NCI-H748 (cell line): ENCODE measurements at regions not wholly inside any gene's neighbourhood (a gene's known extent, or its start where the extent isn't known, plus 50 kb on each side); places are given as distances from the start of the nearest gene placed in this dataset.
"Not testable (repeated sequence)": the region's sequence is repeated elsewhere in the genome, so short reads cannot be mapped to it uniquely, and the experiment has no call there.

Source experiments
- DNase-seq: peaks from one replicate; lab custom pipeline; 2025; ENCODE audit not compliant: unreplicated experiment; lab: John Stamatoyannopoulos, UW

DNA sequence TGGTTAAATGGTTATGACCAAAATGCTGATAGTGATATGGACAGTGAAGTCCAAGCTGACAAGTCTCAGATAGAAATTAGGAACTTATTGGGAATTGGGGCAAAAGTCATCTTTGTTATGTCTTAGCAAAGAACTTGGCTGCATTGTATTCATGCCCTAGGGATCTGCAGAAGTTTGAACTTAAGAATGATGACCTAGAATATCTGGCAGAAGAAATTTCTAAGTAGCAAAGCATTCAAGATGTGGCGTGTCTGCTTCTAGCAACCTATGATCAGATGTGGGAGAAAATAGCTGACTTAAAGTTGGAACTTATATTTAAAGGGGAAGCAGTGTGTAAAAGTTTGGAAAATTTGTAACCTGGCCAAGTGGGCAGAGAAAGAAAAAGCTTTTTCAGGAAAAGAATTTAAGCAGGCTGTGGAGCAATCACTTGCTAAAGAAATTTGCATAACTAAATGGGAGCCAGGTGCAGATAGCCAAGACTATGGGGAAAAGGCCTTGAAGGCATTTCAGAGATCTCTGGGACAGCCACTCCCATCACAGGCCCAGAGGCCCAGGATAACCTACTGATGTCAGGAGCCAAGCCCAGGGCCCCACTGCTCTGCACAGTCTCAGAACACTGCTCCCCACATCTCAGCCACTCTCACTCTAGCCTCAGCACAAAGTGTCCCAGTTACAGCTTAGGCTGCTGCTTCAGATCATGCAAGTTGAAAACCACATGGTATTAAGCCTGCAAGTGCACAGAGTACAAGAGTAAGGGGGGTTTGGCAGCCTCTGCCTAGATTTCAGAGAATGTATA is 147.8 kb upstream of the TGFBR2 start:
- DNase-seq, result no peak

GRCh38 chr3:30461311-30461710 is 145.1 kb upstream of the TGFBR2 start:
- no peak for DNase-seq

DNA sequence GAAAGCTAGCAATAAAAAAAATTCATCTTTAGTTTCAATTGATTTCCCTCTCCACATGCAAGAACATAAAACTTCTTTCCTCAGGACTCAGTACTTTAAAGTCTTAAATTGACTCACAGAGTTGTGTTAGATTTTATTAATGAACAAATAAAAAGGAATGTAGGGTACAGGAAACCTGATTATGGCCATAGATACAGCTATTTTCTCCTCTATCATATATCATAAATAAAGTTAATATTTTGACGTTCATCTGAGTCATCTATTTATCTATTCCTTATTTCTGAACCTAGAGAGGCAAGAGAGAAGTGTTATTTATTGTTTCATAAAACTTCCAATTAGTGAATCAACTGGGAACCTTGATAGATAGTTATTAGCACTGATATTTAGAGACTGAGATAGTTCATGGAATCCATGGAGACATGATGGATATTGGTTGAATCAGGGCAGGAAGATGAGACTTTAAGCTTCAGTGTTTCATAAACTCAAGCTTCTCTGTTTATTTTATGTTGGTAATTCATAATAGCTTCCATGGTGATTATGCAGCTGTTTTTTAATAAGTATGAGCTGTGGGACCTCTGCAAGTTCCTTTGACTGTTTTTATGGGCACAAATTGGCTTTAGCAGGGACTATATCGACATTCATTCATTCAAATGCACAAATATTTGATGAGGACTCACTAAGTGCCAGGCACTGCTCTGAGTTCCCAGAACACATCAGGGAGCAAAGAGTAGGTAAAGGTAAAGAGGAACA is 143.5 kb upstream of the TGFBR2 start:
- DNase-seq, result no peak

- DNase-seq, result no peak
These were observed 142.0 kb upstream of the TGFBR2 start for GRCh38 chr3:30464381-30464780.

GRCh38 chr3:30465454-30465853 is 140.9 kb upstream of the TGFBR2 start:
- DNase-seq, result no peak

GRCh38 chr3:30467596-30468238 is 138.7 kb upstream of the TGFBR2 start:
- no peak for DNase-seq

DNA sequence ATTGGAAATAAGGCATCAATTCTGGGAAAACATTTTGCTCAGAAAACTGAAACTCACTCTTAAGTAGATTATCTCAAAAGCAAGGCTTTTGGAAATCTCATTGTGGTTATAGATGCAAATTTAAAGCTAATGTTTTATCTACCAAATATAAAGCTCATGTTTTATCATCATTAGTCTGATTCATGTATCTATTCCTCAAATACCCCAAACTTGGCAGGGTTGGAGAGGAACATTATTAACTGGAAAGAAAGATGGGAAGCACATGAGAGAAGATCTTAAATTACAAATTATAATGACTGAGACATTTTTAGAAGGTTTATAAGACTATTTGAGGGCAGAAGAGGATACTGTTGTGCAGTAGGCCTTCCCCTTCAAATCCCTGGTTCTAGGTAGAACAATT is 137.3 kb upstream of the TGFBR2 start:
- DNase-seq, result no peak

- no peak for DNase-seq
These were observed 135.9 kb upstream of the TGFBR2 start for GRCh38 chr3:30470496-30470895.

DNA sequence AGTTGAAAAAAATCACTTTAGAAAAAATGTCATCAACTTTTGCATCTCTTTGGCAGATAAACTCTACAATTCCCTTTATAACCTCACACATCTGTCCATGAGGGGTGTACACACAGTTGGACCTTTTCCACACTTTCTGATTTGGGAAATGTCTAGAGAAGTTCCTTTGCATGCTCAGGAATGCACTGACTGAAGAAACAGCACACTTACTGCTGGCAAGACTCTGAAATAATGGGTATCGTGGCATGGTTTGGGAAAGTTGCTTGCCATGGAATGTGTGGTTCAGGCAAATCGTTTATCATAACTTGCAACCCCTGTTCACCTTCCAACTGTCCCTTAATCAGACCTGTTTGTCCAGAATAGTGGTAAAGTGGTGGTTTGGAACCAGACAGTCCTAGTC is 135.3 kb upstream of the TGFBR2 start:
- DNase-seq, result no peak

DNA sequence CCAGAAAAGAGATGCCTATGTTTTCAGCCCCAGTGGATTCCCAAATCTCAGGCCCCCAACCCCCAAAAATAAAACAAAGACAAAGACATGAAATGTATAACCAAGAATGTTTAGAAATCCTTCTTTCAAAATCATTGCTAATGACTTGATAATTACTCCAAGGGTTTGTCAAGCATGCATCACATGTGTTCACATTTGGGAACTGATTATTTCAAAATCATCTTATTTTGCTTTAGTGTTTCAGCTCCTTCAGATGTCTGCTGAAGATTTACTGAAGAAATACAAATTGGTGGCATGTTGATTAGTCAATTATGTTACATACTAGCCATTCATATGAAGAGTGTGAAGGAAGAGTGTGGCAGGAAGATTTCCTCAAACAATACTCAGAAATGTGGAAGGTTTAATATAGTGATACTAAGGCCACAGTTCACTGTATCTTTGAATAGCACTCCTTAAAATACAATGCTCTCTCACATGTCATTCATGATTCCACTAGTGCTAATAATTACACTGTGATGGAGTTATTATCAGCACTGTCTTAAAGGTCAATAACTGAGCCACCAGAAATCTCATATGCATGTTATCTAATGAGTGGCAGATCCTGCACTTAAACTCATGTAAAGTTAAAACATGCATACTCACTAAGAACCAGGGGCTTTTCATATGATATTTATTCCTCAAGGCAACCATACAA is 134.5 kb upstream of the TGFBR2 start:
- DNase-seq, result no peak

DNA sequence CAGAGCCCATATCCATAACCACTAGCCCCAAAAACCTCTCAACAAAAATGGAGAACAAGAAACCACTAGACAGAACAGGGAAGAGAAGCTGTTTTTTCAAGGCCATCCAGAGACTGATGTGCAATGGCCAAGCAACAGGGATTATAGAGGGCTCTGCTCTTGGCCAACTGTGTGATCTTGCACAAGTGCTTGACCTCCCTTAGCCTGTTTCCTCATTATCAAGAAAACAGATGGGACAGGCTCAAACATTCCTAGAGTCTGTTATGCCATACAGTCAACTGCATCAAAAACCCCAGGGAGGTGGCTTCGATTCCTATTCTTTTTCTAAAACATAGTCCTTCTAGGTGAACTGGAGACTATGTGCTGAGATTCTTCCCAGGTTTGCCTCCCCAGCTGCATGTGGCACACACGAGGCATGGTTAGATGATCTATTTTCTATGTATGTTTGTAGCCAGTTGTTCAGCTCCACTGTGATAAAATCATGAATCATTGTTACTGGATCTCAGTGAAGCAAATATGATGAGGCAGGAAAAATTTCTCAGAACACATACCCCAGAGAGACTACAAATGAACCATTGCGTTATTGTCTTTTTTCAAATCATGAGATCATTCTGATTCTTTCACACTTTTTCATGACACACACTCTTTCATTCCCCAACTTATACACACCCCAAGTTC is 132.9 kb upstream of the TGFBR2 start:
- DNase-seq, result no peak

GRCh38 chr3:30474371-30474770 is 132.0 kb upstream of the TGFBR2 start:
- no peak for DNase-seq

GRCh38 chr3:30475038-30475808 is 131.2 kb upstream of the TGFBR2 start:
- DNase-seq, result no peak

DNA sequence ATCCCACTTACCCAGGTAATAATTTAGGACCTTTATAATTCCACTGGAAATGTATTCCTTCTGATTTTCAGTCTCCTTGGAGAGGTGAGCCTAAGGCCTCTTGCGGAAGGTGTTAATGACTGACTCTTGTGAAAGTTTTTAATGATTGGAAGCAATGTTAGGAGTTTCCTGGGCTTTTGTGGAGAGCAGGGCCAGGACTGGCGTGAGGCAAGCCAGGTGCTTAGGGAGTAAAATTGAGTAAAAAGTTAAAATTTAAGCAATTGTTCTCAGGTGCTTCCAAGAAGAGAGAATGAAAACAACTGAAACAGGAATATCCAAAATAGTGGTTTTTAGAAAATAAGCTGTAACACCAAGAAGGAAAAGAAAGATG is 130.6 kb upstream of the TGFBR2 start:
- DNase-seq, result no peak

DNA sequence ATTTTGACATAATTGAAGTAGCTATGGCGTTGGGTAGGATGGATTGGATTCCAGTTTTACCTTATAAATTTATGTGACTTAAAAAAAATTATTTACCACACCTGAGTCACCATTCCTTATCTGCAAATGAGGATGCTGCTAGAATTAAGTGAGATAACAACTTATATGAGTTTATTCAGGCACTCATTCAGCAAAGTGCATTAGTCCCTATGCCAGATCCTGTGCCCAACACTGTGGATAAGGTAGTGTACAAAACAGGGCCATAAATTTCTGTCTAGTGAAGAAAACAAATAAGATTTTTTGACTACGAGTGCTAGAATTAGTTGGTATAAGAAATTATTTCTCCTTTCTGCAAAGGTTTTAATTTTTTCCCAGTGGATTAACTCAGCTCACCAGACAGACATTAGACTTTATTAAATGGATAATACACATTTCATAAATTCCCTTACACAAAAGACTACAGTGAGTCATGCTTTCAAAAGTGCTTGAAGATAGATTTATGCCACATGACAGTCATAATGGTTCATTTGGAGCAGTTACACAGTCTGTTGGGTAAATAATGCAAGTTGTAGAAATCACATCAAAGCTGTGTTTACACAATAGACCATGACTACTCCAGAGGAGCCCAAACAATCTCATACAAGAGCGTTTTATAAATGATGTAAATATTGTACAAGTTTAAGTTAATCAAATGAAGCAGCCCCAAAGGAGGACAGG is 129.9 kb upstream of the TGFBR2 start:
- DNase-seq, result peak; percentile 13

DNA sequence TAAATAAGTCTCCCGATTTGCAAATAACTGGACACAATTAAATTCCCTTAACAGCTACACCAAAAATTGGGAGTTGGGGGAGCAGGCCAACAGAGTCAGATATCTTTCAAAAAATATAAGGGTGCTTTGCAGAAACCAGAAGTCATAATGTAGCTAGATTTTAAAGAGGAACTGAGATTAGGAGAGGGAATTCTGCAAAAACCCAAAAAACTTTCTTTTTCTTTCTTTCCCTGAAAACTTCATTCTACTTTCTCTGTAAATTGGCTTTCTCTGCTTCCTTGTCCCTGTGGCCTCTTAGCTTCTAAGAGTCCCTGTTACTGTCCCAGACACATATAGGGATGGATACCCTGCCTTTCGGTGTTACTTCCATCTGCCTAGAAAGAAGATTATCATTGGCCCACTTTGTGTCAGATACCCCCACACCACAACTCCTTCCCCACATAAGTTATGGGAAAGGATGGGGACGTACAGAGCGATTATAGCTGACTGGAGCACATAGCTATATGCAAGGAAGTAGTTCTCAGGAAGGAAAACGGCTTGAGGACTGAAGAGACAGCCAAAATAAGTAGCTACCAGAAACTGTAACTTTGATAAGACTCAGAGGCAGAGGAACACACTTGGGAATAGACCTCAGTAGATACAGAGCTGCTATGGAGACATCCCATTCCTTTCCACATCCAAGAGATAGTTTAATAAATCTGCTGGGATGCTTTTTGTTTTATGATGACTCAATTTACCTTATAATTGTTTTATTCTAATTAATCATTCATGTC is 129.1 kb upstream of the TGFBR2 start:
- no peak for DNase-seq

DNA sequence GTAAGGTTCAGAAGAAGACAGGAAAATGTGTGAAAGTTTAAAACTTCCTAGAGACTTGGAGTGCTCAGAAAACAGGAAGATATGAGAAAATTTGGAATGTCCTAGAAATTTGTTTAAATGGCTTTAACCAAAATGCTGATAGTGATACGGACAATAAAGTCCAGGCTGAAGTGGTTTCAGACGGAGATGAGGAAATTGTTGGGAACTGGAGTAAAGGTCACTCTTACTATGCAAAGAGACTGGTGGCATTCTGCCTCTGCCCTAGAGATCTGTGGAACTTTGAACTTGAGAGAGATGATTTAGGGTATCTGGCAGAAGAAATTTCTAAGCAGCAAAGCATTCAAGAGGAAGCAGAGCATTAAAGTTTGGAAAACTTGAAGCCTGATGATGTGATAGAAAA is 126.7 kb upstream of the TGFBR2 start:
- not testable (repeated sequence) for DNase-seq

DNA sequence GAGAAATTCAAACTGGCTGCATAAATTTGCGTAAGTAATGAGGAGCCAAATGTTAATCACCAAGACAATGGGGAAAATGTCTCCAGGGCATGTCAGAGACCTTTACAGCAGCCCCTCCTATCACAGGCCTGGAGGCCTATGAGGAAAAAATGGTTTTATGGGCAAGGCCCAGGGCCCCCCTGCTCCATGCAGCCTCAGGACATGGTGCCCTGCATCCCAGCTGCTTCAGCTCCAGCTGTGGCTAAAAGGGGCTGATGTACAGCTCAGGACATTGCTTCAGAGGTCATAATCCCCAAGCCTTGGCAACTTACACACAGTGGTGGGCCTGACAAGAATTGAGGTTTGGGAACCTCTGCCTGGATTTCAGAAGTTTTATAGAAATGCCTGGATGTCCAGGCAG is 126.2 kb upstream of the TGFBR2 start:
- not testable (repeated sequence) for DNase-seq

DNA sequence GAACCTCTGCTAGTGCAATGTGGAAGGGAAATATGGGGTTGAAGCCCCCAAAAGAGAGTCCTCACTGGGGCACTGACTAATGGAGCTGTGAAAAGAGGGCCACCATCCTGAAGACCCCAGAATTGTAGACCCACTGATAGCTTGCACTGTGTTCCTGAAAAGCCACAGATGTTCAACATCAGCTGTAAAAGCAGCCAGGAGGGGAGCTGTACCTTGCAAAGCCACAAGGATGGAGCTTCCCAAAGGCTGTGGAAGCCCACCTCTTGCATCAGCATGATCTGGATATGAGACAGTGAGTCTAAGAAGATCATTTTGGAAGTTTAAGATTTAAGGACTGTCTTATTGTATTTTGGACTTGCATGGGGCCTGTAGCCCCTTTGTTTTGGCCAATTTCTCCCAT is 125.8 kb upstream of the TGFBR2 start:
- no peak for DNase-seq
